A673 (cell line): ENCODE measurements at regions not wholly inside any gene's neighbourhood (a gene's known extent, or its start where the extent isn't known, plus 50 kb on each side); places are given as distances from the start of the nearest gene placed in this dataset.

ENCODE experiments used
- BruUV-seq: library from RNA; stranded (reverse); fragments of 400-500 nt; replicated peaks from 2 replicates; lab custom pipeline; 2021; lab: Mats Ljungman, UMichigan
- CTCF ChIA-PET: fragments of 300-600 bp; sonication (Branson Sonifier 250); formaldehyde crosslinking; loops from one replicate; lab custom pipeline; 2022; ENCODE audit warnings: antibody characterized with exemption; lab: Charles Lee
- POLR2A ChIA-PET: fragments of 300-600 bp; sonication (Branson Sonifier 250); formaldehyde crosslinking; loops from one replicate; lab custom pipeline; 2022; ENCODE audit warnings: antibody characterized with exemption; ENCODE audit not compliant: low non-redundant PET; lab: Charles Lee
- DNase-seq: peaks from one replicate; pipeline ENCODE4 v3.0.0-alpha.2; 2015; ENCODE audit warnings: low spot score
- H3K27ac ChIP-seq: fragments of 200-600 bp; sonication (generic); 2 replicates; pipeline ENCODE4 v1.5.1; 2016; ENCODE audit warnings: mixed run types, low read depth, mild to moderate bottlenecking, mixed read lengths, antibody characterized with exemption, low read length; ENCODE audit not compliant: poor library complexity, severe bottlenecking
- H3K27me3 ChIP-seq: fragments of 200-600 bp; sonication (generic); replicated peaks from 2 replicates; pipeline ENCODE4 v1.6.1; 2017; ENCODE audit warnings: mixed run types, low read depth, mild to moderate bottlenecking, mixed read lengths, antibody characterized with exemption, low read length; ENCODE audit not compliant: insufficient read depth, poor library complexity
- H3K36me3 ChIP-seq: fragments of 200-600 bp; sonication (generic); 2 replicates; pipeline ENCODE4 v1.6.1; 2016; ENCODE audit warnings: mixed run types, mild to moderate bottlenecking, mixed read lengths, antibody characterized with exemption, low read length; ENCODE audit not compliant: insufficient read depth, poor library complexity, severe bottlenecking
- H3K4me1 ChIP-seq: fragments of 200-600 bp; sonication (generic); 2 replicates; pipeline ENCODE4 v1.6.1; 2017; ENCODE audit warnings: mixed run types, mild to moderate bottlenecking, mixed read lengths, antibody characterized with exemption, low read length; ENCODE audit not compliant: insufficient read depth, poor library complexity, severe bottlenecking
- H3K4me3 ChIP-seq: fragments of 200-600 bp; sonication (generic); 2 replicates; pipeline ENCODE4 v1.5.1; 2016; ENCODE audit warnings: low read depth, mixed run types, mild to moderate bottlenecking, mixed read lengths, low read length; ENCODE audit not compliant: poor library complexity, severe bottlenecking
- H3K9me3 ChIP-seq: fragments of 200-600 bp; sonication (generic); 2 replicates; pipeline ENCODE4 v1.6.1; 2016; ENCODE audit warnings: mixed run types, low read depth, mild to moderate bottlenecking, mixed read lengths, antibody characterized with exemption, low read length; ENCODE audit not compliant: poor library complexity, severe bottlenecking
- EZH2 ChIP-seq: fragments of 200-600 bp; sonication (generic); IDR thresholded peaks from 2 replicates; pipeline ENCODE4 v1.6.1; 2017; ENCODE audit warnings: borderline replicate concordance, low read depth, mild to moderate bottlenecking, mixed read lengths, antibody characterized with exemption, low read length; ENCODE audit not compliant: poor library complexity, severe bottlenecking
- intact Hi-C: fragments of 100-400 bp; cut with micrococcal nuclease; formaldehyde crosslinking; loops from one replicate; pipeline ENCODE4 v1.10.0; 2022; ENCODE audit not compliant: unreplicated experiment
- TF ChIP-seq, protein P1 (sequence below): fragments of 300-800, 200-600 bp; sonication (generic); conservative IDR thresholded peaks from 2 replicates; pipeline ENCODE4 v1.5.1; 2017; ENCODE audit warnings: low read depth, mild to moderate bottlenecking, antibody characterized with exemption, low read length, moderate library complexity, mixed read lengths

GRCh38 chr14:95818581-95818980 is 58.1 kb upstream of the TUNAR start:
- intact Hi-C loops, result no loop called here

GRCh38 chr14:95817271-95817670 is 59.4 kb upstream of the TUNAR start:
- H3K36me3 ChIP-seq, result no peaks in the 10 kb centered on the region
- H3K9me3 ChIP-seq, result no peaks in the 10 kb centered on the region
- intact Hi-C loops, result no loop called here
- DNase-seq, result no peak
- no peak overlapping the region for H3K27ac ChIP-seq
- TF ChIP-seq, protein P1, sequence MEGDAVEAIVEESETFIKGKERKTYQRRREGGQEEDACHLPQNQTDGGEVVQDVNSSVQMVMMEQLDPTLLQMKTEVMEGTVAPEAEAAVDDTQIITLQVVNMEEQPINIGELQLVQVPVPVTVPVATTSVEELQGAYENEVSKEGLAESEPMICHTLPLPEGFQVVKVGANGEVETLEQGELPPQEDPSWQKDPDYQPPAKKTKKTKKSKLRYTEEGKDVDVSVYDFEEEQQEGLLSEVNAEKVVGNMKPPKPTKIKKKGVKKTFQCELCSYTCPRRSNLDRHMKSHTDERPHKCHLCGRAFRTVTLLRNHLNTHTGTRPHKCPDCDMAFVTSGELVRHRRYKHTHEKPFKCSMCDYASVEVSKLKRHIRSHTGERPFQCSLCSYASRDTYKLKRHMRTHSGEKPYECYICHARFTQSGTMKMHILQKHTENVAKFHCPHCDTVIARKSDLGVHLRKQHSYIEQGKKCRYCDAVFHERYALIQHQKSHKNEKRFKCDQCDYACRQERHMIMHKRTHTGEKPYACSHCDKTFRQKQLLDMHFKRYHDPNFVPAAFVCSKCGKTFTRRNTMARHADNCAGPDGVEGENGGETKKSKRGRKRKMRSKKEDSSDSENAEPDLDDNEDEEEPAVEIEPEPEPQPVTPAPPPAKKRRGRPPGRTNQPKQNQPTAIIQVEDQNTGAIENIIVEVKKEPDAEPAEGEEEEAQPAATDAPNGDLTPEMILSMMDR, result no peak
- no peak for TF ChIP-seq EZH2
- POLR2A ChIA-PET, result no interaction called here
- H3K4me3 ChIP-seq, result no peak overlapping the region
- H3K4me1 ChIP-seq, result no peaks in the 10 kb centered on the region
- H3K27me3 ChIP-seq, result peaks cover 96% of the 10 kb centered on the region
- no TSS peak for BruUV-seq
- CTCF ChIA-PET, result no interaction called here

More at GRCh38 chr14:95818581-95818980, 58.1 kb upstream of the TUNAR start:
- ChIA-PET CTCF (no interaction called here), POLR2A (no interaction called here)
- no peak overlapping the region for H3K4me3 ChIP-seq
- no peaks in the 10 kb centered on the region for H3K36me3 ChIP-seq
- H3K27me3 ChIP-seq, result peaks cover 96% of the 10 kb centered on the region
- no peak for TF ChIP-seq EZH2
- TF ChIP-seq, protein P1, result no peak
- DNase-seq, result no peak
- no peak overlapping the region for H3K27ac ChIP-seq
- BruUV-seq, result no TSS peak
- H3K9me3 ChIP-seq, result no peaks in the 10 kb centered on the region
- no peaks in the 10 kb centered on the region for H3K4me1 ChIP-seq

- POLR2A ChIA-PET, result no interaction called here
- DNase-seq, result no peak
- no peaks in the 10 kb centered on the region for H3K36me3 ChIP-seq
- intact Hi-C loops, result no loop called here
- peaks cover 97% of the 10 kb centered on the region for H3K27me3 ChIP-seq
- no TSS peak for BruUV-seq
- no peaks in the 10 kb centered on the region for H3K4me1 ChIP-seq
- no peak for TF ChIP-seq EZH2
- TF ChIP-seq, protein P1, result no peak
- no peak overlapping the region for H3K4me3 ChIP-seq
- H3K9me3 ChIP-seq, result no peaks in the 10 kb centered on the region
- H3K27ac ChIP-seq, result no peak overlapping the region
- CTCF ChIA-PET, result no interaction called here
These were observed 60.1 kb upstream of the TUNAR start for GRCh38 chr14:95816539-95816938.
